ENCODE measurements at regions not wholly inside any gene's neighbourhood (a gene's known extent, or its start where the extent isn't known, plus 50 kb on each side); places are given as distances from the start of the nearest gene placed in this dataset.

DNA sequence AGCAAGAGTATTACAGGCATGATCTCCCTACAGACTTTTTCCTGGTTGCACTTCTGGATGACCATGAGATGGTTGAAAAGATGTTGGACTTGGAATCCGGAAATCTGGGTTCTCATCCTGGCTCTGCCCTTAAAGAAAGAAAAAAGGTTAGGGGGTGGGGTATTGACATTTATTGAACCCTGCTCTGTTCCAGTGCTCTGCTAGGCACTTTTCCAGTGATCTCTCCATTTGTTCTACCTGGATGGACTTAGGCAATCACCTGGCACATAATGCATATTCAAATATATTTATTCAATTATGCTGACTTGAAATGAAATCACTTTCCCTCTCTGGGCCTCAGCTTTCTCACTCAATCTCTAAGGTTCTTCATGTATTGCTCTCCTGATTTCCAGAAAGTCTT lies 101.0 kb upstream of the NFIA start:
- Histone ChIP-seq H3K9me2 (ENCODE audit: insufficient read depth, low read length) (no peaks in the 10 kb centered on the region), H3K79me2 (ENCODE audit: insufficient read depth, low read depth, low read length) (no peaks in the 10 kb centered on the region), H3K4me1 (ENCODE audit: insufficient read depth, low read length, poor library complexity, severe bottlenecking) (no peaks in the 10 kb centered on the region), H4K20me1 (ENCODE audit: insufficient read depth, low read length) (no peaks in the 10 kb centered on the region), H3K27ac (ENCODE audit: low read depth, low read length, poor library complexity, severe bottlenecking) (no peak overlapping the region), H3K4me3 (ENCODE audit: low read depth, low read length, poor library complexity, severe bottlenecking) (no peak overlapping the region), H2AFZ (ENCODE audit: low read length) (no peak overlapping the region), H3K9me3 (ENCODE audit: low read length) (no peaks in the 10 kb centered on the region), H3K4me2 (ENCODE audit: low read length) (no peak overlapping the region), H3K36me3 (ENCODE audit: insufficient read depth, low read length) (no peaks in the 10 kb centered on the region)
- no peak for DNase-seq (ENCODE audit: low spot score)
- intact Hi-C loops (cut with micrococcal nuclease; ENCODE audit: unreplicated experiment), result no loop called here
- ChIA-PET CTCF (ENCODE audit: unreplicated experiment) (no interaction called here), POLR2A (interaction anchor here (0.5 kb wide), 2 partner anchors 21 to 54 kb away, joined by 3 read pairs; no protein-coding TSS in a partner anchor)
- TF ChIP-seq, protein P1, sequence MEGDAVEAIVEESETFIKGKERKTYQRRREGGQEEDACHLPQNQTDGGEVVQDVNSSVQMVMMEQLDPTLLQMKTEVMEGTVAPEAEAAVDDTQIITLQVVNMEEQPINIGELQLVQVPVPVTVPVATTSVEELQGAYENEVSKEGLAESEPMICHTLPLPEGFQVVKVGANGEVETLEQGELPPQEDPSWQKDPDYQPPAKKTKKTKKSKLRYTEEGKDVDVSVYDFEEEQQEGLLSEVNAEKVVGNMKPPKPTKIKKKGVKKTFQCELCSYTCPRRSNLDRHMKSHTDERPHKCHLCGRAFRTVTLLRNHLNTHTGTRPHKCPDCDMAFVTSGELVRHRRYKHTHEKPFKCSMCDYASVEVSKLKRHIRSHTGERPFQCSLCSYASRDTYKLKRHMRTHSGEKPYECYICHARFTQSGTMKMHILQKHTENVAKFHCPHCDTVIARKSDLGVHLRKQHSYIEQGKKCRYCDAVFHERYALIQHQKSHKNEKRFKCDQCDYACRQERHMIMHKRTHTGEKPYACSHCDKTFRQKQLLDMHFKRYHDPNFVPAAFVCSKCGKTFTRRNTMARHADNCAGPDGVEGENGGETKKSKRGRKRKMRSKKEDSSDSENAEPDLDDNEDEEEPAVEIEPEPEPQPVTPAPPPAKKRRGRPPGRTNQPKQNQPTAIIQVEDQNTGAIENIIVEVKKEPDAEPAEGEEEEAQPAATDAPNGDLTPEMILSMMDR (conservative IDR thresholded peaks at IDR 0.05; ENCODE audit: low read length), result no peak
- no peak for TF ChIP-seq EZH2phosphoT487 (IDR thresholded peaks at IDR 0.05; ENCODE audit: borderline replicate concordance, low read depth, low read length)
- no TSS peak for BruUV-seq (replicated peaks)

DNA sequence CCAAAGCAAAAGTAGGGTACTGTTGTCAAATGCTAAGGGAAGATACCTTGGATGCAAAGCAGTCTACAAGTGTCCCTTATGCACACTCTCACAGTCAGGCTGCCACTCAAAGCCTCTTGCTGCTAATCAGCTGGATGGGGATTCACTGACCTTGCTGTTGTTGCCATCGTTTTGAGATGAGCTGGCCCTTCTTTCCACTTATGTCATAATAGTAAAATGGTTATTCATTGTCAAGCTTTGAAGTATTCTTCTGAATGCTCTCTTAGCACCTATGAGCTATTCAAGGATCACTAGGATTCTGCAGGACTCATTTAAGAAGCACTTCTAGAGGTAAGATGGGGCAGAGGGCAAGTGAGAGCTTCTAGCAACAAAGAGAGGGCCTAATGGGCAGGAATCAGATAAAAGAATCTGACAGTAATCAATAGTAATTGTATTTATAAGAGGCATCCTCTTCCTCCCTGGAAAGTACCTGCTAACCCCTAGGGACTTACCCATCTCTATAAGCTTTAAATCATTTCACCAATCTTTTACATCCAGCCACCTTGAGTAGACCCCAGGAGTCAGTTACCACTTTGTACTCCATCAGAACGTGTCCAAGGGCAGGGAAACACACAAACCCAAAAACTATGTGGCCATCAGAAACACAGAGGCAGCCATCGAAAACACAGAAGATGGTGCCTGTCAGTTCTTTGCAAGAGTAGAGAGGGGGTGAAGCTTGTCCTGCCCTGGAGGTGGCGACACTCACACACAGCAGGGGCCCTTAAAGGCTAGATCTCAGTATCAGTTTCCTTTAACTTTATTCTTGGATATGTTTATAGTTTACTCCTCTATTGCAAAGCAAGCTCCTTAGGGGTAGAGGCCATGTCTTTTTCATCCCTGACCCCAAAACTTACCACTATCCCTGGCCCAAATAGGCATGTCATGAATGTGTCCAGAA lies 103.7 kb upstream of the NFIA start:
- peak; percentile 49 for DNase-seq (ENCODE audit: low spot score)
- Histone ChIP-seq H3K4me3 (ENCODE audit: low read depth, low read length, poor library complexity, severe bottlenecking) (no peak overlapping the region), H2AFZ (ENCODE audit: low read length) (no peak overlapping the region; the same call in 1 of the 2 replicates), H3K4me1 (ENCODE audit: insufficient read depth, low read length, poor library complexity, severe bottlenecking) (no peaks in the 10 kb centered on the region), H3K36me3 (ENCODE audit: insufficient read depth, low read length) (no peaks in the 10 kb centered on the region), H3K27ac (ENCODE audit: low read depth, low read length, poor library complexity, severe bottlenecking) (no peak overlapping the region), H4K20me1 (ENCODE audit: insufficient read depth, low read length) (no peaks in the 10 kb centered on the region), H3K9me2 (ENCODE audit: insufficient read depth, low read length) (no peaks in the 10 kb centered on the region), H3K4me2 (ENCODE audit: low read length) (no peak overlapping the region), H3K9me3 (ENCODE audit: low read length) (no peaks in the 10 kb centered on the region), H3K79me2 (ENCODE audit: insufficient read depth, low read depth, low read length) (no peaks in the 10 kb centered on the region)
- ChIA-PET CTCF (ENCODE audit: unreplicated experiment) (no interaction called here), POLR2A (interaction anchor here (0.6 to 1.1 kb wide), 5 partner anchors 8 to 357 kb away, joined by 3 to 4 read pairs (median 3); no protein-coding TSS in a partner anchor)
- no TSS peak for BruUV-seq (replicated peaks)
- no peak for TF ChIP-seq EZH2phosphoT487 (IDR thresholded peaks at IDR 0.05; ENCODE audit: borderline replicate concordance, low read depth, low read length)
- TF ChIP-seq, protein P1 (conservative IDR thresholded peaks at IDR 0.05; ENCODE audit: low read length), result peak; percentile 85
- intact Hi-C loops (cut with micrococcal nuclease; ENCODE audit: unreplicated experiment), result loop anchor here (1.0 to 10.0 kb wide), 3 partner anchors 475 to 876 kb away; no protein-coding TSS in a partner anchor

DNA sequence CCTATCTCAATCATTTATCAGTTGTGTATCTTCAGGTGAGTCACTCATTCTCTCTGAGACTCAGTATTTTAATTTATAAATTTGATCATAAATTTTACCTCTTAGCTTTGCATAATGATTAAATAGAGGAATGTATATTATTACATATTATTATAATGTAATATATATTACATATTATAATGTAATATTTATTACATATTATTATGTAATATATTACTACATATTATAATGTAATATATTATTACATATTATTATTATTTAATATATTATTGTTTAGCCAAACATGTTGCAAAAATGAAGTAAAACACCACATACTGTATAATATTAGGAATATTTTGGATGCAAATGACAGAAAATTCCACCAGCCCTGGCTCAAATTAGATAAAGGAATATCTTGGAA lies 104.7 kb upstream of the NFIA start:
- POLR2A ChIA-PET, result no interaction called here
- Histone ChIP-seq H3K36me3 (ENCODE audit: insufficient read depth, low read length) (no peaks in the 10 kb centered on the region), H2AFZ (ENCODE audit: low read length) (no peak overlapping the region), H3K27ac (ENCODE audit: low read depth, low read length, poor library complexity, severe bottlenecking) (no peak overlapping the region), H3K9me3 (ENCODE audit: low read length) (no peaks in the 10 kb centered on the region), H3K4me3 (ENCODE audit: low read depth, low read length, poor library complexity, severe bottlenecking) (no peak overlapping the region), H4K20me1 (ENCODE audit: insufficient read depth, low read length) (no peaks in the 10 kb centered on the region), H3K4me1 (ENCODE audit: insufficient read depth, low read length, poor library complexity, severe bottlenecking) (no peaks in the 10 kb centered on the region), H3K9me2 (ENCODE audit: insufficient read depth, low read length) (no peaks in the 10 kb centered on the region), H3K79me2 (ENCODE audit: insufficient read depth, low read depth, low read length) (no peaks in the 10 kb centered on the region), H3K4me2 (ENCODE audit: low read length) (no peak overlapping the region)
- TF ChIP-seq EZH2phosphoT487 (IDR thresholded peaks at IDR 0.05; ENCODE audit: borderline replicate concordance, low read depth, low read length), result no peak
- TF ChIP-seq, protein P1 (conservative IDR thresholded peaks at IDR 0.05; ENCODE audit: low read length), result no peak
- CTCF ChIA-PET (ENCODE audit: unreplicated experiment), result no interaction called here
- DNase-seq (ENCODE audit: low spot score), result no peak
- no TSS peak for BruUV-seq (replicated peaks)
- intact Hi-C loops (cut with micrococcal nuclease; ENCODE audit: unreplicated experiment), result loop anchor here (10.0 kb wide), 2 partner anchors 607 to 877 kb away; no protein-coding TSS in a partner anchor

Measured in OCI-LY7 (cell line).